ENCODE measurements at regions not wholly inside any gene's neighbourhood (a gene's known extent, or its start where the extent isn't known, plus 50 kb on each side); places are given as distances from the start of the nearest gene placed in this dataset.

DNA sequence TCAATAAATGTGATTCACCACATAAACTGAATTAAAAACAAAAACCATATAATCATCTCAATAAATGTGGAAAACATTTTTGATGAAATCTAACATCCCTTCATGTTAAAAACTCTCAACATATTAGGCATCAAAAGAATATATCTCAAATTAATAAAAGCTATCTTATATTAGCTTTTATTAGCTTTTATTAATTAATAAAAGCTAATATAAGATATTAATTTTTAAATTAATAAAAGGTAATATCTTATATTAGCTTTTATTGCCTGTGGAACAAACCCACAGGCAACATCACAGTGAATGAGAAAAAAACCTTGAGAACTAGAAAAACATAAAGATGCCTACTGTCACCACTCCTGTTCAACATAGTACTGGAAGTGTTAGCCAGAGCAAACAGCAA lies 338.9 kb upstream of the GRIA1 start:
- TF ChIP-seq, protein P1, sequence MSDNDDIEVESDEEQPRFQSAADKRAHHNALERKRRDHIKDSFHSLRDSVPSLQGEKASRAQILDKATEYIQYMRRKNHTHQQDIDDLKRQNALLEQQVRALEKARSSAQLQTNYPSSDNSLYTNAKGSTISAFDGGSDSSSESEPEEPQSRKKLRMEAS (IDR thresholded peaks at IDR 0.05), result no peak
- TF ChIP-seq, protein P2, sequence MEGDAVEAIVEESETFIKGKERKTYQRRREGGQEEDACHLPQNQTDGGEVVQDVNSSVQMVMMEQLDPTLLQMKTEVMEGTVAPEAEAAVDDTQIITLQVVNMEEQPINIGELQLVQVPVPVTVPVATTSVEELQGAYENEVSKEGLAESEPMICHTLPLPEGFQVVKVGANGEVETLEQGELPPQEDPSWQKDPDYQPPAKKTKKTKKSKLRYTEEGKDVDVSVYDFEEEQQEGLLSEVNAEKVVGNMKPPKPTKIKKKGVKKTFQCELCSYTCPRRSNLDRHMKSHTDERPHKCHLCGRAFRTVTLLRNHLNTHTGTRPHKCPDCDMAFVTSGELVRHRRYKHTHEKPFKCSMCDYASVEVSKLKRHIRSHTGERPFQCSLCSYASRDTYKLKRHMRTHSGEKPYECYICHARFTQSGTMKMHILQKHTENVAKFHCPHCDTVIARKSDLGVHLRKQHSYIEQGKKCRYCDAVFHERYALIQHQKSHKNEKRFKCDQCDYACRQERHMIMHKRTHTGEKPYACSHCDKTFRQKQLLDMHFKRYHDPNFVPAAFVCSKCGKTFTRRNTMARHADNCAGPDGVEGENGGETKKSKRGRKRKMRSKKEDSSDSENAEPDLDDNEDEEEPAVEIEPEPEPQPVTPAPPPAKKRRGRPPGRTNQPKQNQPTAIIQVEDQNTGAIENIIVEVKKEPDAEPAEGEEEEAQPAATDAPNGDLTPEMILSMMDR (IDR thresholded peaks at IDR 0.05), result no peak
- TF ChIP-seq MAFK (IDR thresholded peaks at IDR 0.05; ENCODE audit: partially characterized antibody) (no peak), POLR2A (IDR thresholded peaks at IDR 0.05; ENCODE audit: low read length) (no peak)
- TF ChIP-seq, protein P3, sequence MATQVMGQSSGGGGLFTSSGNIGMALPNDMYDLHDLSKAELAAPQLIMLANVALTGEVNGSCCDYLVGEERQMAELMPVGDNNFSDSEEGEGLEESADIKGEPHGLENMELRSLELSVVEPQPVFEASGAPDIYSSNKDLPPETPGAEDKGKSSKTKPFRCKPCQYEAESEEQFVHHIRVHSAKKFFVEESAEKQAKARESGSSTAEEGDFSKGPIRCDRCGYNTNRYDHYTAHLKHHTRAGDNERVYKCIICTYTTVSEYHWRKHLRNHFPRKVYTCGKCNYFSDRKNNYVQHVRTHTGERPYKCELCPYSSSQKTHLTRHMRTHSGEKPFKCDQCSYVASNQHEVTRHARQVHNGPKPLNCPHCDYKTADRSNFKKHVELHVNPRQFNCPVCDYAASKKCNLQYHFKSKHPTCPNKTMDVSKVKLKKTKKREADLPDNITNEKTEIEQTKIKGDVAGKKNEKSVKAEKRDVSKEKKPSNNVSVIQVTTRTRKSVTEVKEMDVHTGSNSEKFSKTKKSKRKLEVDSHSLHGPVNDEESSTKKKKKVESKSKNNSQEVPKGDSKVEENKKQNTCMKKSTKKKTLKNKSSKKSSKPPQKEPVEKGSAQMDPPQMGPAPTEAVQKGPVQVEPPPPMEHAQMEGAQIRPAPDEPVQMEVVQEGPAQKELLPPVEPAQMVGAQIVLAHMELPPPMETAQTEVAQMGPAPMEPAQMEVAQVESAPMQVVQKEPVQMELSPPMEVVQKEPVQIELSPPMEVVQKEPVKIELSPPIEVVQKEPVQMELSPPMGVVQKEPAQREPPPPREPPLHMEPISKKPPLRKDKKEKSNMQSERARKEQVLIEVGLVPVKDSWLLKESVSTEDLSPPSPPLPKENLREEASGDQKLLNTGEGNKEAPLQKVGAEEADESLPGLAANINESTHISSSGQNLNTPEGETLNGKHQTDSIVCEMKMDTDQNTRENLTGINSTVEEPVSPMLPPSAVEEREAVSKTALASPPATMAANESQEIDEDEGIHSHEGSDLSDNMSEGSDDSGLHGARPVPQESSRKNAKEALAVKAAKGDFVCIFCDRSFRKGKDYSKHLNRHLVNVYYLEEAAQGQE (IDR thresholded peaks at IDR 0.05), result no peak
